22Rv1 (cell line): ENCODE measurements at regions not wholly inside any gene's neighbourhood (a gene's known extent, or its start where the extent isn't known, plus 50 kb on each side); places are given as distances from the start of the nearest gene placed in this dataset.

Source experiments
- CTCF ChIP-seq: fragments of 450-650 bp; IDR thresholded peaks from 2 replicates; pipeline ENCODE4 v1.5.1; 2017; ENCODE audit warnings: mild to moderate bottlenecking
- ZFX ChIP-seq: fragments of 450-650 bp; IDR thresholded peaks from 2 replicates; pipeline ENCODE4 v1.6.1; 2017; ENCODE audit warnings: antibody characterized with exemption, borderline replicate concordance

GRCh38 chr13:105863300-105863920 is 672.1 kb downstream of the EFNB2 start:
- TF ChIP-seq CTCF = no peak
- TF ChIP-seq ZFX = no peak
